ENCODE measurements at regions not wholly inside any gene's neighbourhood (a gene's known extent, or its start where the extent isn't known, plus 50 kb on each side); places are given as distances from the start of the nearest gene placed in this dataset.

GRCh38 chr3:153249906-153250305, 87.9 kb downstream of the RAP2B start:
- TF ChIP-seq EZH2 (IDR thresholded peaks at IDR 0.05; ENCODE audit: low read length, missing control alignments), result no peak
- no peak for TF ChIP-seq CTCF (conservative IDR thresholded peaks at IDR 0.05 in 1 of 2, IDR thresholded peaks at IDR 0.05 in 1 of 2; ENCODE audit: low read depth in 1 of 2, low read length in 2 of 2)
- no peaks in the 10 kb centered on the region for H3K27me3 ChIP-seq (ENCODE audit: control insufficient read depth, insufficient read depth, low read length)
- H2AFZ ChIP-seq (ENCODE audit: low read length), result no peak overlapping the region
- no peak overlapping the region for H3K9ac ChIP-seq (ENCODE audit: insufficient read depth, low read length)
- no peaks in the 10 kb centered on the region for H3K9me3 ChIP-seq (ENCODE audit: control insufficient read depth, insufficient read depth, low read depth, low read length)
- H3K79me2 ChIP-seq (ENCODE audit: control insufficient read depth, insufficient read depth, low read length), result no peaks in the 10 kb centered on the region
- peaks cover 8% of the 10 kb centered on the region for H3K4me1 ChIP-seq (ENCODE audit: control insufficient read depth, extremely low read depth, insufficient read depth, low read length)
- no peak overlapping the region for H3K27ac ChIP-seq (ENCODE audit: insufficient read depth, low read length)
- no peak overlapping the region for H3K4me2 ChIP-seq (ENCODE audit: extremely low read depth, insufficient read depth, low read length)
- no peaks in the 10 kb centered on the region for H4K20me1 ChIP-seq (ENCODE audit: control insufficient read depth, extremely low read depth, insufficient read depth, low read length)
- no peak for DNase-seq (ENCODE audit: low read depth in 2 of 2)
- H3K36me3 ChIP-seq (ENCODE audit: control insufficient read depth, insufficient read depth, low read length), result no peaks in the 10 kb centered on the region
- no peak overlapping the region for H3K4me3 ChIP-seq (replicated peaks in 1 of 4; ENCODE audit: control extremely low read depth in 1 of 4, insufficient read depth in 1 of 4, low read depth in 3 of 4, low read length in 4 of 4)

GRCh38 chr3:153250446-153250845, 88.4 kb downstream of the RAP2B start:
- no peak overlapping the region for H3K27ac ChIP-seq (ENCODE audit: insufficient read depth, low read length)
- H3K9ac ChIP-seq (ENCODE audit: insufficient read depth, low read length), result no peak overlapping the region
- no peaks in the 10 kb centered on the region for H3K36me3 ChIP-seq (ENCODE audit: control insufficient read depth, insufficient read depth, low read length)
- H3K4me1 ChIP-seq (ENCODE audit: control insufficient read depth, extremely low read depth, insufficient read depth, low read length), result peaks cover 8% of the 10 kb centered on the region
- no peak overlapping the region for H3K4me2 ChIP-seq (ENCODE audit: extremely low read depth, insufficient read depth, low read length)
- TF ChIP-seq CTCF (conservative IDR thresholded peaks at IDR 0.05 in 1 of 2, IDR thresholded peaks at IDR 0.05 in 1 of 2; ENCODE audit: low read depth in 1 of 2, low read length in 2 of 2) (no peak), EZH2 (IDR thresholded peaks at IDR 0.05; ENCODE audit: low read length, missing control alignments) (no peak)
- no peak for DNase-seq (ENCODE audit: low read depth in 2 of 2)
- no peaks in the 10 kb centered on the region for H3K9me3 ChIP-seq (ENCODE audit: control insufficient read depth, insufficient read depth, low read depth, low read length)
- H3K27me3 ChIP-seq (ENCODE audit: control insufficient read depth, insufficient read depth, low read length), result no peaks in the 10 kb centered on the region
- H2AFZ ChIP-seq (ENCODE audit: low read length), result no peak overlapping the region
- no peaks in the 10 kb centered on the region for H3K79me2 ChIP-seq (ENCODE audit: control insufficient read depth, insufficient read depth, low read length)
- no peak overlapping the region for H3K4me3 ChIP-seq (replicated peaks in 1 of 4; ENCODE audit: control extremely low read depth in 1 of 4, insufficient read depth in 1 of 4, low read depth in 3 of 4, low read length in 4 of 4)
- H4K20me1 ChIP-seq (ENCODE audit: control insufficient read depth, extremely low read depth, insufficient read depth, low read length), result no peaks in the 10 kb centered on the region

- no peak overlapping the region for H3K4me3 ChIP-seq (replicated peaks in 1 of 4; ENCODE audit: control extremely low read depth in 1 of 4, insufficient read depth in 1 of 4, low read depth in 3 of 4, low read length in 4 of 4)
- no peak overlapping the region for H3K4me2 ChIP-seq (ENCODE audit: extremely low read depth, insufficient read depth, low read length)
- H4K20me1 ChIP-seq (ENCODE audit: control insufficient read depth, extremely low read depth, insufficient read depth, low read length), result no peaks in the 10 kb centered on the region
- no peak overlapping the region for H3K9ac ChIP-seq (ENCODE audit: insufficient read depth, low read length)
- no peaks in the 10 kb centered on the region for H3K27me3 ChIP-seq (ENCODE audit: control insufficient read depth, insufficient read depth, low read length)
- H2AFZ ChIP-seq (ENCODE audit: low read length), result no peak overlapping the region
- peaks cover 1% of the 10 kb centered on the region for H3K4me1 ChIP-seq (ENCODE audit: control insufficient read depth, extremely low read depth, insufficient read depth, low read length)
- peak in 1 of 2 donors; percentile 71 for DNase-seq (ENCODE audit: low read depth in 2 of 2)
- H3K79me2 ChIP-seq (ENCODE audit: control insufficient read depth, insufficient read depth, low read length), result no peaks in the 10 kb centered on the region
- TF ChIP-seq CTCF (conservative IDR thresholded peaks at IDR 0.05 in 1 of 2, IDR thresholded peaks at IDR 0.05 in 1 of 2; ENCODE audit: low read depth in 1 of 2, low read length in 2 of 2) (no peak), EZH2 (IDR thresholded peaks at IDR 0.05; ENCODE audit: low read length, missing control alignments) (no peak)
- H3K36me3 ChIP-seq (ENCODE audit: control insufficient read depth, insufficient read depth, low read length), result no peaks in the 10 kb centered on the region
- H3K9me3 ChIP-seq (ENCODE audit: control insufficient read depth, insufficient read depth, low read depth, low read length), result no peaks in the 10 kb centered on the region
- H3K27ac ChIP-seq (ENCODE audit: insufficient read depth, low read length), result no peak overlapping the region
These were observed 90.9 kb downstream of the RAP2B start for GRCh38 chr3:153252963-153253362.

All from fibroblast of lung (primary cell).